GM19023 (cell line): ENCODE measurements at regions not wholly inside any gene's neighbourhood (a gene's known extent, or its start where the extent isn't known, plus 50 kb on each side); places are given as distances from the start of the nearest gene placed in this dataset.
"Not testable (repeated sequence)": the region's sequence is repeated elsewhere in the genome, so short reads cannot be mapped to it uniquely, and the experiment has no call there.

Source experiments
- ATAC-seq: cut with Tn5 transposase; IDR thresholded peaks from one replicate; pipeline ENCODE4 v1.9.1; 2021; ENCODE audit warnings: mild to moderate bottlenecking, moderate library complexity; ENCODE audit not compliant: unreplicated experiment

DNA sequence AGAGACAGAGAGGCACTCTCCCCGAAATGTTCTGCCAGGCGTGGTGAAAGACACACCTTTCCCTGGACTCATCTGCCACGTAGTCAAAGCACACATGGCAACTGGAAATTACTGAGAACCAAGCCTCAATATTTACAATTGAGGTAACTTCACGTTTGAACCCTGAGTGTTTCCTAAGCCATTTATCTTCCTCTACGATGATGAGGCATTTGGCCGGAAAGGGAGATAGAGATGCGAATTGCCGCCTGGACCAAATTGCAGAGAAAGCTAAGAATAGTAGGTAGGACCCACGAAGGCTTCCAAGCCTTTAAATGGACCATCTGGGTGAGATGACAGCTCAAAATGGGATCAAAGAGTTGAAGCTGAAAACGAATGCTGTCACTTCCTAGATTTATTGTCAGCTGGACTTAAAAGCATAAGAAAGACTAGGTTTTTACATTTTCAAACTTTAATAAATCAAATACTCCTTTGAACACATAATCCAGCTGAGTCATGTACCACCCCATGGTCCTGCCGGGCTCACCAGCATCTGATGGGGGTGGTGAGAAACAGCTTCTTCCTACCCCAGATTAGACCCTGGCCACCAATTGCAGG lies 135.6 kb upstream of the LYZL2 start:
- ATAC-seq = no peak

DNA sequence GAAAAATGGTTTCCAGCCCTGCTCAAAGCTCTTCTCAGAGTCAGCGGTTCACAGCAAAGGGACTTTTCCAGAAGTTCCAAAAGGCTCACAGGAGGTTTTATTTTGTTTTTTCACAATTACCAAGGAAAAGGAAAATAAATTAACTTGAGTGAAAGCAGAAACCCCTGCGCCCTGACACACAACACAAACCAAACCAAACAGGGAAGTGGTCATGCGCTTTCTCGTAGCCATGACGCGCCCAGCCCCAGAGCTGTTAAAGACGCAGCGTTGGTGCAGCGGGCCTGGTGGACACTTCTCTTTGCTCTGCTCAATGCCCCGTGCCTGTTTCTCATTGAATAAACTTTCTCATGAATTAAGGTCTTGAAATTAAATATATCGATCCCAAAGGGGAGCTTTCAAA lies 134.4 kb upstream of the LYZL2 start:
- no peak for ATAC-seq

DNA sequence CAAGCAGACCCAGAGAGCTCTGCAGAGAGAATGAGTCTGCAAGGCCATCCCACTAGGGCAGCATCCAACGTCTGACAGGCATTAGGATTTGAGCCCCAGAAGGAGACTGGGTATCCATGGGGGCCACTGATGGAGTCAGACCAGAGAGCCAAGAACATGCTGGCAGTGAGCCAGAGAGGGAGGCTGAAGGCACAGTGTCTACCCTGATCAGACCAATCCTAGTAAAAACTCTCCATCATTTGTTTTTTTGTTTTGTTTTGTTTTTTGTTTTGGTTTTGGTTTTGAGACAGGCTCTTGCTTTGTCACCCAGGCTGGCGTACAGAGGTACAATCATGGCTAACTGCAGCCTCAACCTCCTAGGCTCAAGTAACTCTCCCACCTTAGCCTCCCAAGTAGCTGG lies 133.1 kb upstream of the LYZL2 start:
- ATAC-seq = no peak

DNA sequence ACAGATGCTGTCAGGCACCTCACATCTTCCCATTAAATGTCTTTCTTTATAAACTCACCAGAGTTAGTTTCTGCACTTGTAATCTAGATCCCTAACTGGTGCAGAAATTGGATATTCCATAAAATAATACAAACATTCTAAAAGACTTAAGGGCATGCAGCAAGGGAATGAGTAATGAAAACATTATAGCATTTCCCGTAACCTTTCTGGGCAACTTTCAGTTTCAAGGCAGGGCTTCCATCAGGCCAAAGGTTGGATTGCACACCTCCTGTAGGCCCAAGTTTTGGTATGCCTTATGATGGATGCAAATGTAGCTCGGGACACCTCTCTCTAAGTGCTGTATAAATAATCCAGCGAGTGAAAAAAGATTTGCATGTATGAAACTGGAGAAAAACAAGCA lies 129.9 kb upstream of the LYZL2 start:
- no peak for ATAC-seq

DNA sequence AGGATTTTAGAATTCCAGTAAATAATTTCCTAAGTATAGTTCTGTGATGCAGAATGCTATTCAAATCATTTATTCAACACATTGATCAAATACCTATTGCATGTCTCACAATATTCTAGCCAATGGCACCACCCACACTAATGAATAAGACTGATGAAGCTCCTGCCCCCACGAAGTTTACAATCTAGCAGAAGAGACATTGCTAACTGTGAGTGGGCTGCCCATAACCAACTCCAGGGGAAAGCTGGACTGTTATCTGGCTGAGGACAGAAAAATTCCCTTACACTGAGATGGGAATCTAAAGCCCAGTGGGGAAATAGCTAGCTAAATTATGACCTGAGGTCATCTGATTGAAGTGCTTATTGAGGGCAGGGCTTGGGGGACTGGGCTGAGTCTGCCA lies 128.8 kb upstream of the LYZL2 start:
- ATAC-seq = no peak

DNA sequence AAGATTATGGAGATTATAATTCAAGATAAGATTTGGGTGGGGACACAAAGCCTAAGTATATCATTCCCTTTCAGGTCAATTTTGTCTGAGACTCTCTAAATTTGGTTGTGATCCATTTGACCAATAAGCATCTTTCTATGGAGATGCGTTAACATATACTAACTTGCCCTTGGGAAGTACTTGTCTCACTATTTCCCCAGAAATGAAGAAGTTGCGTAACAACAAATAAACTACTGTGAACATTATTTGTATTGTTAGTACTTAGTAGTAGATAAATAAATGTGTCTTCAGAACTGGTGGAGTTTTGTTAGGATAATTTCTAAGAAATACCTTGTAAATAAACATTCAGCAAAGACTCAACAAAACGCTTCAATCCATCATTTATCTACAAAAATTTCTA lies 127.3 kb upstream of the LYZL2 start:
- no peak for ATAC-seq

DNA sequence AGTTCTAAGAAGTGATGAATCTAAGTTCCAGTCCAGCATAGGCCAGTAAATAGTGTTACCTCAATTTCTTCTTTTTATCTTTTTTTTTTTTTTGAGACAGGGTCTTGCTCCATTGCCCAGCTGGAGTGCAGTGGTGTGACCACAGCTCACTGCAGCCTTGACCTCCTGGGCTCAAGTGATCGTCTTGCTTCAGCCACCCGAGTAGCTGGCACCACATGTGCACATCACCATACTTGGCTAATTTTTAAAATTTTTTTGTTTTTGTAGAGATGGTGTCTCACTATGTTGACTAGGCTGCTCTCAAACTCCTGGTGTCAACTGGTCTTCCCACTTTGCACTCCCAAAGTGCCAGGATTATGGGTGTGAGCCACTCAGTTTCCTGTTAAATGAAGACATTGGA lies 126.6 kb upstream of the LYZL2 start:
- ATAC-seq = no peak

DNA sequence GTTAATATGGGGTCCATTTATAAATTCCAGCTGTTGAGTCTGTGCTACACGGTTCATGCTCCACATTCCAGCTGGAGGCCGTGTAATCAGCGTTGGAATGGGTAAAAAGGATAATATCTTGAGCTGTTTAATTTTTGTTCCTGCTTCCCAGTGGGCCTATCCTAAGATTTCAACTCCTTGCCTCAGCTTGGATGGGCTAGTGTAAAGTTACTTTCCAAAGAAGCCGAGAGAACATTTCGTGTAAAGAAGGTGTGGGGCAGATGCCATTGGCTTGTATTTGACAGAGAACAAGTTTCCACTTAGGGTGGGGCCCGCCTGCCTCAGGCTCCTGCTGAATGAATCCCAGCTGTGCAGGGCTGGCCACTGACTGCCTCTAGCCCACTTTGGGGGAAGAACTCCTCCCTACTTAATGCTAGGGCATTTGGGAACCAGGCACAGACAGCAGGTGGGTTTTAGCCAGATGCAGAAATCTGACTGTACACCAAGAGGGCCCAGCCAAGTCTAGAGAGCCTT lies 125.9 kb upstream of the LYZL2 start:
- no peak for ATAC-seq

DNA sequence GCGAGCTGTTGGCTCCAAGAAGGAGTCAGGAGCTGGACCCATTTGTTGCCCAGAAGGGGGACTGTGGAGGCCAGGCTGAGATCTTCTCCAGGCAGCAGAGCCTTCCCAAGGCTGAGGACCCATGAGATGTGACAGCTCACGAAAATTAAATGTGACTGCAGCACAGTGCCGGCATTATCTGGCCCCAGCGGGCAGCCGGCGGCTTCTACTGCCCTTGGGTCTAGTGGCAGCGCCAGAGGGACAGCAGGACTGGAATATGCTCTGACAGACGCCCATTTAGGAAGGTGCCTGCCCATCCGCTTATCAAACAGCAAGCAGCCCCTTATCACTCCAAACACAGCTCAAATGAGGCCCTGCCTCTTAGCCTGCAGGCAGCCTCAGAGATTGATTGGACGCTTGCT lies 122.9 kb upstream of the LYZL2 start:
- no peak for ATAC-seq

DNA sequence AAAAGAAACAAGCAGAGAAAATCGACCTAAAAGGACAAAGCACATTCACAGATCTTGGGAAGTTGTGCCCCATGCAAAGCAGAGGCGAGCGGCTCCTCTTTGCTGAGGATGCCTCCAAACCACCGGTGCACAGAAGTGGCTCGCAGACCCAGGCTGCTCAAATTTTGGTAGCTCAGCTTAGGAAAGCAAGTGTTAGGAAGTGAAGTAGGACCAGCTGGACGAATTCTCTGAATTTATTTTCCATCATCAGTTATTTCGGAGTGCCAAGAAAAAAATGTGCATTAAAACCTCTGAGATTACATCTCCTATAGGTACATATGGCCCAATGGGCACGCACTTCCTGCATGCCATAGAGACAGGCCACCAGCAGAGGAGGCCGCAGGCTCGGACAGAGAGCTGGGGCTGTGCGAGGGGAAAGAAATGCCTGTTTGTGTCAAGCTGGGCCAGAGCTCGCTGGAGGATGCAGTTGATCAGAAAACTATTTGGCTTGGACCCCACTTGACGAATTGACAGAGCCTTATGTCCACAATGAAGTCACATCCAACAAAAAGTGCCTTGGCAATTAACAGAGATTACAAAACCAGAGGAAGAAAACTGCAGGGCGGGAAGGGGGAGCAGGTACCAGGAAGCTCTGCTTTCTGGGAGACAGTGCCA lies 122.3 kb upstream of the LYZL2 start:
- no peak for ATAC-seq

DNA sequence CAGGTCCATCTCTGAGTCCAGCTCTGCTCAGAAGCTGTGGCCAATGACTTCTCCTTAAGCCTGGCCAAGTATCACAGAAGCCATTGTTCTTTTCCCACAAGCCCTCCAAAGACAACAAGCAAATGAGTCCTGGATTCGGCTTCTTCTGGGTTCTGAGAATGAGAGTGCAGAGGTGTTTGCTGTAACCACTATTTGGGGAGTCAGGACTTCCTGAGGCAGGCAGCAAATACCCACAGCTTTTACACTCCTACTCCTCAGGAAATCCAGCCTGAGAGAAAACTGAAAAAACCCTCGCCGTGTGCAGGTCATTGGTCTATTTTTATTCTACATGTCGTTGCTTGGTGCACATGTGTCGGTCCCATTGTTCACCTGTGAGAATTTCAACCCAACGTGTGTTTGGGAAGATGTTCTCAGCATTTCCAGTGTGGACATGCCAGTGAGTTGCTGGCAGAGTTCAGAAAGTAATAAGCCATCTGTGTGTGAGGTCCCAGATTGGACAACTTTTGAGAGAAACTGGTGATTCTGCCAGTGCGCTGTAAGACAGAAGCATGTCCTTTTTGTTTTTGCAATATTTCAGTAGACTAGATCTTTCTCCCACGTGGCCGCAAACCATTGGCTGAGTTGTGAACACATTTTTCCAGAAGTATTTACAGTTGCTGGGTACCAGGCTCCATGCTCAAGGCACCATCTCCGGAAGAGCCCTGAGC lies 121.6 kb upstream of the LYZL2 start:
- ATAC-seq = no peak

DNA sequence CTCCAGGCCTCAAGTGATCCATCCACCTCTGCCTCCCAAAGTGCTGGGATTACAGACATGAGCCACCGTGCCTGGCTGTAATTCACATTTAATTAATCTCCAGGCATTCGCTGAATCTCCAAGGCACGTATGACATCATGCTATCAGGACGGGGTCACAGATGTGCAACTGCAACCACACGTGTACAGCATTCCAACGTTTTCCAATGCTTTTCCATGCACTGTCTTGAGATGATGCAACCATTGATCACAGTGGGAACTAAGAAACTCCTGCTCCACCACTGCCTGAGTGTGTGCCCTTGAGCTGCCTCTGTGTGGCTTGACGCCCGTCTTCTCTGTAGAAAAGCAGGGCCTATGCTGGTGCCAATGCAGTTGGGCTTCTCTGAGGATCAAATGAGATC lies 119.8 kb upstream of the LYZL2 start:
- ATAC-seq = no peak

DNA sequence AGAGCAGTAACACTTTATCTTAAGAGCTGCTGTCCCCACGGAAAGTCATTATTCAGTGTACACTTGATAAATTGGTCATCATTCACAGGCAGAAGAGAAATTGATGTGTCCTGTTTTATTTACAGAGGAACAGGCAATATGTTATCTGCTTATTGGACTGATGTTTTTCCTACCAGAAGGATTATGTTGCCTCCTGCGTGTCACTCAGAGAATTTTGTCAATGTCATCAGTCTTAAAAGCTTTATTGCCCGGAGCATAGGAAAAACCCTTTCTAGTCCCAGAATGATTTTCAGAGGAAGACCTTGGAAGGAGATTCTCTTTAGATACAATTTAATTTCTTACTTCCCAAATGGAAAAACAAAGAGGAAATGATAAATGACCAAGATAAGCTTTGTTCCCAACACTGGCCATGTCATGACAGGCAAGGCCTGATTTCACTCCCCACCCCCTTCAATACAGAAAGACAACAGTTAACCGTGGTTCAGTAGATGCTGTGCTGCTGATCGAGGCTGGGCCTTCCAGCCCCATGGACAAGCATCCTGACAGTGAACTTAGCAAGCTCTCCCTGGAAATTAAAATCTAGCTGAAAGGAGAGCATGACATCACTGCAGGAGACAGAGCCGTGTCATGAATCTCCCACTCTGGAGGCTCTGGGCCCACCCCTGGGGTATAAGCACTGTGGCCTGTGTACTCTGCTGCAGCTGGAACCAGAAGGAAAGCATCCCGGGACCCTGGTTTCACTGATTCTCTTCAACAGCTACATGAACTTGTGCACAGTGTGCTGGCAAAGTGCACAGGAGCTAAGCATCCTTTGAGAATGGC lies 118.8 kb upstream of the LYZL2 start:
- no peak for ATAC-seq

DNA sequence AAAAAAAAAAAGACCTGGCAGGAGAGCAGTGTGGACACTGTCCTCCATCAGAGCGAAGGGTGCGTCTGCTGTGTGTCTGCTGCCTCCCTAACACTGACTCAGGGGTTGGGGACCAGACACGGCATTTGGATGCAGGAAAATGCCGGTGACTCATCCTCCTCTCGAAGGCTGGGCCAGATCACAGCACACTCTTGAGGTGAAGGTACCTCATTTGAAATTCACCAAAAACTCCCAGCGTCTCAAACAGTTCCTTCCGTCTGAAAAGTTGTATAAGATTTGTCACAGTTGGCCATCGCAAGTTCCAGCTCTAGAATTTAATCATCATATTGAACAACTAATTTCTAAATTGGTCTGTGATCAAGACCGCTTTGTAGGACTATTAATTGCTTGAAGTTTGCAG lies 118.1 kb upstream of the LYZL2 start:
- no peak for ATAC-seq

DNA sequence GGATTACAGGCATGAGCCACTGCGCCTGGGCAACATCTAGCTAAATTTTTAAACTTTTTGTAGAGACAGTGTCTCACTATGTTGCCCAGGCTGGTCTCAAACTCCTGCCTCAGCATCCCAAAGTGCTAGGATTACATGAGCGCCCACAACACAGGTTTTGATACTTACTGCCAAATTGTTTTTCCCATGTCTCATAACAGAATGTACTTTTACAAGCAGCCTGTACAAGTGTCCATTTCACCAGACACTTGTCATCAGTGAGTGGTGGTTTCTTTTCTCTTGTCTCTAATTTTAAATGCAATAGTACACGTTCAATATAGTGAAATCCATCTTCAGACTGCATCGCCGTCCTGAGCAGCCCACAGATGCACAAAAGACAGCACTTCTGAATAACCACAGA lies 116.4 kb upstream of the LYZL2 start:
- no peak for ATAC-seq

DNA sequence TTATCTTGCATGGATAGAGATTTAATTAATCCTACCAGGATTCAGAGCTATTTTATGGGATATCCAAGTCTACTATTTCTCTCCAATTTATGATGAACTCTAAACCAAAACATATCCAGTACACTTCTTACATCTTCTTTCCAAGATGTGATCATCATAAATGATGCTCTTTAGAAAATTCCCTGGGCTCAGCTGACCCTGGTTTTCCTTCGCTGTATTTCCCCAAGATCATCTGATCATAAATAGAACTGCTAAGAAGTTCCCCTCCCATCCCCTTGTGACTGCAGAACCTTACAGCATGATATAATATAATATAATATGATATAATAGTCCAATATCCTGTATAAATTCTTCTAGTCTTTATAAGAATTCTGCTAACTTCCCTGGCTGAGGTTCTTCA lies 114.6 kb upstream of the LYZL2 start:
- ATAC-seq = no peak

DNA sequence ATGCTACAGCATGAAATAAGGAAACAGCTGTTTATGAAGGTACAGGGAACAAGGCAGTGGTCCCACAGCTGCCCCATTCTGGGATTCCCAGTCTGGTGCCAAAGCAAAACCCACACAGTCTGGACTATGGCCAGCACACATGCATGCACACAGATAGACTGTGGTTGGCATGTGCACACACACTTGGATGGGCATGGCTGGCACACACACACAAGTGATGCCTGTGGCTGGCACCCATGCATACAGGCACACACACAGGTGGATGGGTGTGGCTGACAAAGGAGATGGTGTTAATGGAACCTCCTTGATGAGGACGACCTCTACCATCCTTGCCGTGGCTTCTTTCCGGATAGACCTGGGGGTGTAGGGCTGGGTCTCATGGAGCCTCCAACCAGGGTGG lies 114.0 kb upstream of the LYZL2 start:
- no peak for ATAC-seq

DNA sequence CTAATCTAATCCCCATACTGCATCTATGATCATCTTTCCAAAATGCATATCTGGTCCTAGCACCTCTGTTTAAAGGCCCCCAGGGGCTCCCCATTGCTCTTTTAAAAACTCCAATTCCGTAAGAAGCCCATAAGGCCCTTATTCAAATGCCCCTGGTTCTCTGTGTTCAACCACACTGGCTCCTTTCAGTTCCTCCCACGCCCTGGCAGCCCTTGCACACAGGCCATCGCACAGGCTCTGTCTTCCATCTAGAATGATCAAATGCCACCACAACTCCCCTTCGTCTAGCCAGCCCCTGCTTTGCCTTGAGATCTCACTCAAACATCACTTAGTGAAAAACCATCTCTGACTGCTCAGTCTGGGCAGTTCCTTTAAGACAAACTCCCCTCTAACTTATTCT lies 112.9 kb upstream of the LYZL2 start:
- ATAC-seq = peak; percentile 73

DNA sequence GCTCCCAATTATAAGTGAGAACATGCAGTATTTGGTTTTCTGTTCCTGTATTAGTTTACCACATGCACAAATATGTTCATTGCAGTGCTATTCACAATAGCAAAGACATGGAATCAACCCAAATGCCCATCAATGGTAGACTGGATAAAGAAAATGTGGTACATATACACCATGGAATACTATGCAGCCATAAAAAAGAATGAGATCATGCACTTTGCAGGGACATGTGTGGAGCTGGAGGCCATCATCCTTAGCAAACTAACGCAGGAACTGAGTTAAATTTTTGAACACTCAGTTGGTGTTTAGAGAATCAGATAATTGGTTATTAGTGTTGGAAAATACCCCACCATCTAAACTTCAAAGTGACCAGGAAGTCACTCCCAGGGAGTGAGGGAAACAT lies 111.2 kb upstream of the LYZL2 start:
- ATAC-seq = not testable (repeated sequence)

DNA sequence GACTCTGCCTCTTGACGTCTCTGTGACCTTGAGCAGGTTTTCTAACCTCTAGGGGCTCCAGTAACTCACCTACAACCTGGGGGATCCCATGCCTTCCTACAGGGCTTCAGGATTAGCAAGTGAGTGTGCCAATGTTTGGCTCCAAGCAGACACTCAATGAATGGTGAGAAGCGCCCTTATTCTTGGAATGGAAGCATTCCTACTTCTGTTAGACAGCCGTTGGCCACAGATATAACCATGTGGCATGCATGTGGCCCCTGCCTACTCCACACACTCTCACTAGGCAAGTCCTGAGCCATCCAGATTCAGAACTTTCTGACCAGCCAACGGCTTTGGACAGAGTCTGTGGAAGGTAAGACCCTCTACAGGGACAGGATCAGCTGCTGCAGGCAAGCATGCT lies 108.9 kb upstream of the LYZL2 start:
- no peak for ATAC-seq

DNA sequence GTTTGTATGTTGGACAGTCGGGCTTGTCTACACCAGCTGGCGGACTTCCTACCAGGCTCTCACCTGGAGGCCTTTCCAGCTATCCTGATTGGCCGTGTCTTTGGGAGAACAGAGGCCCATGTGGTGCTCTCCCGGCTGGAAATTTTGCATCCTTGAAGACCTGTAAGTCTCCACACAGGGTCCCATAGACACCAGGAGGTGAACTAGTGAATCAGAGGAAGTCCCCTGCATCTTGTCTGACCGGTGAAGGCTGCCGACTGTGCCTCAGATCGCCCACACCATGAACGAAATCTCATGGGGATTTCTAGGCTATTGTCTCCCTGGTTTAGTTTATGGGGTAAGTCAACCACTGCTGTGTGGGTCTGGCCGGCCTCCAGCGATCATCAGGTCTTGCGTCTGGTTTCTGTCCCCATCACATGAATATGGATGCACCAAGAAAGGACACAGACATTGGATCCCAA lies 108.4 kb upstream of the LYZL2 start:
- ATAC-seq = peak; percentile 49
